ENCODE measurements at regions not wholly inside any gene's neighbourhood (a gene's known extent, or its start where the extent isn't known, plus 50 kb on each side); places are given as distances from the start of the nearest gene placed in this dataset.

DNA sequence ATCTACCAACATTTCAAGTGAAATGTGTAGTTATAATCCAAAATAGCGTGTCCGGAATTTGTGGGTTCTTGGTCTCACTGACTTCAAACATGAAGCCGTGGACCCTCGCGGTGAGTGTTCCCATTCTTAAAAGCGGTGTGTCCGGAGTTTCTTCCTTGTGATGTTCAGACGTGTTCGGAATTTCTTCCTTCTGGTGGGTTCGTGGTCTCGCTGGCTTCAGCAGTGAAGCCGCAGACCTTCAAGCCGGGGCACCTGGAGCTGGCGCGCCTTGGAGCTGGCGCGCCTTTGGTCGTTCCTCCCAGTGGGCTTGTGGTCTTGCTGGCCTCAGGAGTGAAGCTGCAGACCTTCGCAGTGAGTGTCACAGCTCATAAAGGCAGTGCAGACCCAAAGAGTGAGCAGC lies 291.5 kb upstream of the EYS start:
- H3K27ac ChIP-seq = no peak overlapping the region
- DNase-seq = no peak
- no peaks in the 10 kb centered on the region for H3K36me3 ChIP-seq
- no peak for TF ChIP-seq CTCF (IDR thresholded peaks at IDR 0.05; ENCODE audit: low read depth, low read length)
- no peaks in the 10 kb centered on the region for H3K9me3 ChIP-seq (ENCODE audit: severe bottlenecking)
- H3K4me3 ChIP-seq (ENCODE audit: low read depth, low read length) = no peak overlapping the region
- no peaks in the 10 kb centered on the region for H3K27me3 ChIP-seq (ENCODE audit: insufficient read depth, low read depth, severe bottlenecking)

GRCh38 chr6:65997539-65997938 lies 290.5 kb upstream of the EYS start:
- no peak for TF ChIP-seq CTCF (IDR thresholded peaks at IDR 0.05; ENCODE audit: low read depth, low read length)

DNA sequence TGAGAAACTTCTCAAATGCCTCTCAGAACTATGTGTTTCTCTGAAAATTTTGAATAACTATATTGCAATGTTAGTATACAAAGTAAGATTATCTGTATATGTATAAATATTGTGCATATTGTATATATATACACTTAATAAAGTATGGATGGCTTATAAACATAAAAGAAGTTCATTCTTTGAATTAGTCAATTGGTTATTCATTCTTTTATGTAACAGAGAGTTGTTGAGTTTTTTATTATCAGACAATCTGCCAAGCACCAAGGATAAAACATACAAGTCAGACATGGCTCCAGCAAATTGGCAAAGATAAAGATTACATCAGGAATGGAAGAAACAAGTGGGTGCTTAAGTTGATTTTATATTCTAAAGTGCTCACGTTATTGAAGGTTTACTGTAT lies 289.1 kb upstream of the EYS start:
- Histone ChIP-seq H3K36me3 (no peaks in the 10 kb centered on the region), H3K27ac (no peak overlapping the region), H3K27me3 (ENCODE audit: insufficient read depth, low read depth, severe bottlenecking) (no peaks in the 10 kb centered on the region), H3K9me3 (ENCODE audit: severe bottlenecking) (no peaks in the 10 kb centered on the region), H3K4me3 (ENCODE audit: low read depth, low read length) (no peak overlapping the region)
- DNase-seq = no peak
- TF ChIP-seq CTCF (IDR thresholded peaks at IDR 0.05; ENCODE audit: low read depth, low read length) = no peak

More at GRCh38 chr6:65997539-65997938, 290.5 kb upstream of the EYS start:
- H3K36me3 ChIP-seq = no peaks in the 10 kb centered on the region
- no peaks in the 10 kb centered on the region for H3K9me3 ChIP-seq (ENCODE audit: severe bottlenecking)
- no peak overlapping the region for H3K27ac ChIP-seq
- H3K27me3 ChIP-seq (ENCODE audit: insufficient read depth, low read depth, severe bottlenecking) = no peaks in the 10 kb centered on the region
- no peak overlapping the region for H3K4me3 ChIP-seq (ENCODE audit: low read depth, low read length)
- no peak for DNase-seq

DNA sequence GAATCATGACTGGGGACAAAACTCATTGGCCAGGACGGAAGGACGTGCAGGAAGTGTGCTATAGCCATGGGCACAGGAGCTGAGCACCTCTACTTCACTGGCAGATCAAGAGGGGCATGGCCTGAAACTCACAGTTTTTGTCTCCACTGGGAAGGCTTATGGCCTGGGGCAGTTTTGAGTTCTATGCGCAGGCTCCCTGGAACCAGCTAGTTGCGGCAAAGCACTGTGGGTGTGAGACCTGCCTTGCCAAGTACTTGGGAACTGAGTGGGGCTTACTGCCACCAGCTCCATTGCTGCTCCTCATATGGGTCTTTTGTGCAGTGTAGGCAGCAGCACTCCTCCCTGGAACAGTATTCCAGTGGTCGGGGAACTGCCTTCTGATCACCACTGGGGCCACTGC lies 282.6 kb upstream of the EYS start:
- H3K9me3 ChIP-seq (ENCODE audit: severe bottlenecking) = no peaks in the 10 kb centered on the region
- H3K36me3 ChIP-seq = no peaks in the 10 kb centered on the region
- no peak overlapping the region for H3K27ac ChIP-seq
- H3K4me3 ChIP-seq (ENCODE audit: low read depth, low read length) = no peak overlapping the region
- no peak for TF ChIP-seq CTCF (IDR thresholded peaks at IDR 0.05; ENCODE audit: low read depth, low read length)
- DNase-seq = no peak
- H3K27me3 ChIP-seq (ENCODE audit: insufficient read depth, low read depth, severe bottlenecking) = no peaks in the 10 kb centered on the region

DNA sequence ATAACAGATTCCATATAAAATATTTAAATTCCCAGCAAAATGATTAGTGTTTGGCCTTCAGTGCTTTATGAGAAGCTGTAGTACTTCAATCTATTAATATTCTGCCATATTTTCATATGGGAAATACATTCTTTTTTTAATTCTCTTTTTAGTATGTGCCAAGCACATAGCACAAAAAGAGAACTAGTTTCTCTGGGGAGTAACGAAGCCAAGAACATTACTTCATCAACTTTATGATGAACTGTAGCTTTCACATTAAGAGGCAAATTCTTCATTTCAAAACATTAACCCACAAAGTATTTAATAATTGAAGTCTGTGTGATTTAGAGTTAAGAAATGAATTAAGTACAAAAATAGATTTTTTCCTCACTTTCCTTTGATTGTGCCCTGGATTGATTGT lies 281.0 kb upstream of the EYS start:
- Histone ChIP-seq H3K27me3 (ENCODE audit: insufficient read depth, low read depth, severe bottlenecking) (no peaks in the 10 kb centered on the region), H3K27ac (no peak overlapping the region), H3K36me3 (no peaks in the 10 kb centered on the region), H3K4me3 (ENCODE audit: low read depth, low read length) (no peak overlapping the region), H3K9me3 (ENCODE audit: severe bottlenecking) (no peaks in the 10 kb centered on the region)
- DNase-seq = no peak
- no peak for TF ChIP-seq CTCF (IDR thresholded peaks at IDR 0.05; ENCODE audit: low read depth, low read length)

DNA sequence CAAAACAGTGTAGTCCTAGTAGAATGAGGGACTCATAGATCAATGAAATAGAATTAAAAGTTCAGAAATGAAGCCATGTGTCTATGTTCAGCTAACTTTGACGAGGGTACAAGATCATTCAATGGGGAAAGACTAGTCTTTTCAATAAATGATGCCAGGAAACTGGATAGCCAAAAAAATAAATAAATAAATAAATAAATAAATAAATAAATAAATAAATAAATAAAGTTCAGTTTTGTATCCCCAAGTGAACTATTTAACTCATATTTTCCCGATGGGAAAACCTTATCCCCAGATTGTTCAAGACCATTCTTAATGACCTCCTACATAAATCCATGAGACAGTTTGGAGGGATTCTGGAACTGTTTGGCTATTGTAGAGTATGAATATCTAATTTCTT lies 277.1 kb upstream of the EYS start:
- H3K36me3 ChIP-seq = no peaks in the 10 kb centered on the region
- no peak for TF ChIP-seq CTCF (IDR thresholded peaks at IDR 0.05; ENCODE audit: low read depth, low read length)
- no peaks in the 10 kb centered on the region for H3K27me3 ChIP-seq (ENCODE audit: insufficient read depth, low read depth, severe bottlenecking)

More for the DNA sequence above, 277.1 kb upstream of the EYS start:
- H3K27ac ChIP-seq = no peak overlapping the region
- H3K4me3 ChIP-seq (ENCODE audit: low read depth, low read length) = no peak overlapping the region
- H3K9me3 ChIP-seq (ENCODE audit: severe bottlenecking) = no peaks in the 10 kb centered on the region
- no peak for DNase-seq
